Tibial artery (tissue), 4 donors: ENCODE measurements at regions not wholly inside any gene's neighbourhood (a gene's known extent, or its start where the extent isn't known, plus 50 kb on each side); places are given as distances from the start of the nearest gene placed in this dataset.

Experiments
- DNase-seq, 2 donors: peaks; one replicate each; pipeline ENCODE4 v3.0.0-alpha.2; 2019
- H3K27ac ChIP-seq, 2 donors: fragments of 200-600 bp; sonication (generic) in 1 of 2; 1 replicate in 1 of 2; 2 replicates in 1 of 2; pipeline ENCODE4 v1.5.1; 2018 to 2019; ENCODE audit warnings: mild to moderate bottlenecking in 1 of 2
- H3K27me3 ChIP-seq, 2 donors: fragments of 200-600 bp; sonication (generic) in 1 of 2; one replicate each; pipeline versions ENCODE4 v1.5.1 to v1.6.0; 2016 to 2019
- H3K36me3 ChIP-seq, 3 donors: fragments of 200-600 bp; sonication (generic) in 2 of 3; one replicate each; pipeline ENCODE4 v1.5.1; 2016 to 2019; ENCODE audit warnings: mild to moderate bottlenecking in 2 of 3
- H3K4me1 ChIP-seq, 4 donors: fragments of 200-600 bp; sonication (generic) in 2 of 4; 1 replicate in 3 of 4; 2 replicates in 1 of 4; pipeline ENCODE4 v1.5.1; 2016 to 2019
- H3K4me3 ChIP-seq, 2 donors: fragments of 200-600 bp; sonication (generic) in 1 of 2; 1 replicate in 1 of 2; 2 replicates in 1 of 2; pipeline ENCODE4 v1.5.1; 2018 to 2019; ENCODE audit warnings: mild to moderate bottlenecking in 2 of 2
- H3K9me3 ChIP-seq, 3 donors: fragments of 200-600 bp; sonication (generic) in 1 of 3; one replicate each; pipeline ENCODE4 v1.5.1; 2016 to 2019
- CTCF ChIP-seq, 2 experiments: fragments of 200-600 bp in 1 of 2; fragments of 450-650 bp in 1 of 2; IDR thresholded peaks; one replicate each; pipeline ENCODE4 v1.5.1; 2017 to 2019; ENCODE audit warnings: antibody characterized with exemption in 2 of 2, mild to moderate bottlenecking in 1 of 2, moderate library complexity in 1 of 2
- intact Hi-C: fragments of 100-400 bp; cut with DNase I; formaldehyde crosslinking; loops from one replicate; pipeline ENCODE4 v1.15.0; 2023; ENCODE audit warnings: low total_unique reads

GRCh38 chr13:46948338-46948737 is 51.5 kb upstream of the HTR2A start:
- Histone ChIP-seq H3K4me1 (peaks cover 0 to 5% (median 0%) of the 10 kb centered on the region in 4 donors), H3K4me3 (no peak overlapping the region), H3K27ac (no peak overlapping the region), H3K27me3 (no peaks in the 10 kb centered on the region), H3K9me3 (no peaks in the 10 kb centered on the region), H3K36me3 (no peaks in the 10 kb centered on the region)
- DNase-seq, result no peak
- no peak for TF ChIP-seq CTCF (IDR thresholded peaks at IDR 0.05)
- intact Hi-C loops, result no loop called here

- Histone ChIP-seq H3K9me3 (no peaks in the 10 kb centered on the region), H3K4me1 (no peaks in the 10 kb centered on the region), H3K4me3 (no peak overlapping the region), H3K36me3 (no peaks in the 10 kb centered on the region), H3K27me3 (no peaks in the 10 kb centered on the region), H3K27ac (no peak overlapping the region)
- intact Hi-C loops, result no loop called here
- DNase-seq, result no peak
- no peak for TF ChIP-seq CTCF (IDR thresholded peaks at IDR 0.05)
These were observed 50.8 kb upstream of the HTR2A start for GRCh38 chr13:46947425-46948191.
